HUES48 (cell line): ENCODE measurements at regions not wholly inside any gene's neighbourhood (a gene's known extent, or its start where the extent isn't known, plus 50 kb on each side); places are given as distances from the start of the nearest gene placed in this dataset.
"Not testable (repeated sequence)": the region's sequence is repeated elsewhere in the genome, so short reads cannot be mapped to it uniquely, and the experiment has no call there.

Source experiments
- H3K27ac ChIP-seq: one replicate; pipeline ENCODE4 v1.7.0; 2013; ENCODE audit warnings: low read depth, low read length, inconsistent platforms
- H3K27me3 ChIP-seq: 2 replicates; pipeline ENCODE4 v1.6.1; 2013; ENCODE audit warnings: mild to moderate bottlenecking, low read length; ENCODE audit not compliant: control insufficient read depth, insufficient read depth
- H3K36me3 ChIP-seq: 2 replicates; pipeline ENCODE4 v1.6.1; 2013; ENCODE audit warnings: low read length; ENCODE audit not compliant: control insufficient read depth, insufficient read depth
- H3K4me1 ChIP-seq: 2 replicates; pipeline ENCODE4 v1.6.1; 2013; ENCODE audit warnings: mild to moderate bottlenecking, low read length; ENCODE audit not compliant: control insufficient read depth, insufficient read depth
- H3K4me3 ChIP-seq: 2 replicates; pipeline ENCODE4 v1.5.1; 2013; ENCODE audit warnings: mild to moderate bottlenecking, low read depth, low read length
- H3K9ac ChIP-seq: 2 replicates; pipeline ENCODE4 v1.6.1; 2013; ENCODE audit warnings: mild to moderate bottlenecking, low read depth, low read length, moderate library complexity
- H3K9me3 ChIP-seq: 2 replicates; pipeline ENCODE4 v1.6.1; 2013; ENCODE audit warnings: low read length; ENCODE audit not compliant: control insufficient read depth, insufficient read depth

DNA sequence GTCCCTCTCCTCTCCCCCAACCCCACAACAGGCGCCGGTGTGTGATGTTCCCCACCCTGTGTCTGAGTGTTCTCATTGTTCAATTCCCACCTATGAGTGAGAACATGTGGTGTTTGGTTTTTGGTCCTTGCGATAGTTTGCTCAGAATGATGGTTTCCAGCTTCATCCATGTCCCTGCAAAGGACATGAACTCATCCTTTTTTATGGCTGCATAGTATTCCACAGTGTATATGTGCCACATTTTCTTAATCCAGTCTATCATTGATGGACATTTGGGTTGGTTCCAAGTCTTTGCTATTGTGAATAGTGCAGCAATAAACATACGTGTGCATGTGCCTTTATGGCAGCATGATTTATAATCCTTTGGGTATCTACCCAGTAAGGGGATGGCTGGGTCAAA, 90.5 kb upstream of the CTBP2 start:
- H3K4me1 ChIP-seq, H3K9ac ChIP-seq, H3K36me3 ChIP-seq, H3K4me3 ChIP-seq, H3K9me3 ChIP-seq, H3K27ac ChIP-seq, H3K27me3 ChIP-seq: not testable (repeated sequence)

DNA sequence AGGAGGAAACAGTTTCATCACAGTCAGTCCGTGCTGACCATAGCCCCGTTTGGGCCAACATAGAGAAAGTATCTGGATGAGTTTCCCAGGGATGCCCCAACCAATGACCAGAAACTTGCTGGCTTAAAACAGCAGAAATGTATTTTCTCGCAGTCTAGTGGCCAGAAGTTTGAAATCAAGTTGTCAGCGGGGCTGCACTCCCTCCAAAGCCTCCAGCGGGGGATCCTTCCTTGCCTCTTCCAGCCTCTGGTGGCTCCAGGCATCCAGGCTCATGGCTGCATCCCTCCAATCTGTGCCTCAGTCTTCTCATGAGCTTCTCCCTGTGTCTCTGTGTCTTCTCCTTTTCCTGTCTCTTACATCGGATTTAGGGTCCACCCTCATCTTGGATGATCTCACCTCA, 89.6 kb upstream of the CTBP2 start:
- no peak overlapping the region for H3K9ac ChIP-seq
- H3K36me3 ChIP-seq: no peaks in the 10 kb centered on the region
- H3K9me3 ChIP-seq: no peaks in the 10 kb centered on the region
- H3K27ac ChIP-seq: no peak overlapping the region
- H3K4me1 ChIP-seq: no peaks in the 10 kb centered on the region
- H3K27me3 ChIP-seq: no peaks in the 10 kb centered on the region
- no peak overlapping the region for H3K4me3 ChIP-seq

DNA sequence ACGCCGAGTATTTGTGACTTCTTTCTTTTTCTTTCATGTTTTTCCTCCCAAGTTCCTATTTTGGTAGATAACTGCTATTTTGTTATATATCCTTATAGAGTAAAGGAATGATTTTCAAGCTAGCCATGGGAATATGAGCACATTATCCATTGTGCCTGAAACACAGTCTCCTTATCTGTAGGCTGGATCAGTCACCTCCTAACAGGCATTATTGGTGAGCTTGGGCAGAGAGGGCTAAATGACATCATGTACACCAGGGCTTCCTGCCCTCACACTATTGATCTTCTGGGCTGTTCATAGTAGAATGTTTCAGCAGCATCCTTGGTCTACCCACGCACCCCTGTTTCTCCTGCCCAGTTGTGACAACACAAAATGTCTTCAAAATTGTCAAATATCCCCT, 88.1 kb upstream of the CTBP2 start:
- H3K36me3 ChIP-seq: no peaks in the 10 kb centered on the region
- no peaks in the 10 kb centered on the region for H3K4me1 ChIP-seq
- H3K4me3 ChIP-seq: no peak overlapping the region
- no peaks in the 10 kb centered on the region for H3K9me3 ChIP-seq
- H3K27ac ChIP-seq: no peak overlapping the region
- H3K9ac ChIP-seq: no peak overlapping the region
- no peaks in the 10 kb centered on the region for H3K27me3 ChIP-seq

DNA sequence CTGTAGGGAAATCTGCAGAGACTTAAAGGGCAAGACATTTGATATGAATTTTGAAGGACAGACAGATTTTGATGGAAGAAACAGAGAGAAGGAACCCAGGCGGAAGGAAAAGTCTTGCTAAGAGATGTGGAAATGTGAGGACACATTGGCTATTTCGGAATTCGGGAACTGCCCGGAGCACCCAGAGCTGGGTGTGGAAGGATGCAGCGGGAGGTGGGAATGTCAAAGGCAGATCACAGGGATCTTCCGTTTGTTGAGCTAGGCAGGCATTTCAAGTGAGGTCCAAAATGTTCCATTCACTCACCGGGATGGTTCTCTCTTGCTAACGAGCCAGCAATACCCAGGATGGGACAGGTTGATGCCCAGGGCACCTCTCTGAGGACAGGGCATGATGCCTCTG, 87.2 kb upstream of the CTBP2 start:
- H3K9ac ChIP-seq: no peak overlapping the region
- H3K36me3 ChIP-seq: no peaks in the 10 kb centered on the region
- H3K9me3 ChIP-seq: no peaks in the 10 kb centered on the region
- H3K4me1 ChIP-seq: no peaks in the 10 kb centered on the region
- H3K27me3 ChIP-seq: no peaks in the 10 kb centered on the region
- no peak overlapping the region for H3K27ac ChIP-seq
- no peak overlapping the region for H3K4me3 ChIP-seq

DNA sequence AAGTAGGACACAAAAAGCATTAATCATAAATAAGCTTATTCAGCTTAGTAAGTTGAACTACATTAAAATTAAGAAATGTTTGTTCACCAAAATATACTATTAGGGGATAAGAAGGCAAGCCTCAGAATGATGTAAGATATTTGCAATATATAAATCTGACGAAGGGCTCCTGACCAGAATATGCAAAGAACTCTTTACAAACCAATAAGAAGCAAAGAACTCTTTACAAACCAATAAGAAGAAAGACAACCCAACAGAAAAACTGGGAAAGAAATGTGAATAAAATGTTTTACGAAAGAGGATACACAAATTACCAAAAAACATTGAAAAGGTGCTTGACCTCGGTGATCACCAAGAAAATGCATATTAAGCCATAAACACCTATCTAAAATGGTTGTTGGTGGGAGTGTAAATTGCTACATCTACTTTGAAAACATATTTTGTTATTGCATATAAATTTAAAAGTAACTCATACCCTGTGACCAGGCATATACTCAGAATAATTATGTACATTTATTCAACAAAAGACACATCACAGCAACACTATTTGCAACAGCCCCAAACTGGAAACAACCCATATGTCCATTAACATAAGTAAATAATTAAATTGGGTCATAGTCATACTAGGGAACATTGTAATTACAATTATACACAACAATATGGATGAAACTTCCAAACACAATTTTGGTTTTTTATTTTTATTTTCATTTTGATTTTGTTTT, 83.3 kb upstream of the CTBP2 start:
- Histone ChIP-seq H3K9ac (no peak overlapping the region), H3K4me1 (no peaks in the 10 kb centered on the region), H3K36me3 (no peaks in the 10 kb centered on the region), H3K9me3 (peaks cover 7% of the 10 kb centered on the region; the same call in 1 of the 2 replicates), H3K4me3 (no peak overlapping the region), H3K27me3 (no peaks in the 10 kb centered on the region), H3K27ac (no peak overlapping the region)

DNA sequence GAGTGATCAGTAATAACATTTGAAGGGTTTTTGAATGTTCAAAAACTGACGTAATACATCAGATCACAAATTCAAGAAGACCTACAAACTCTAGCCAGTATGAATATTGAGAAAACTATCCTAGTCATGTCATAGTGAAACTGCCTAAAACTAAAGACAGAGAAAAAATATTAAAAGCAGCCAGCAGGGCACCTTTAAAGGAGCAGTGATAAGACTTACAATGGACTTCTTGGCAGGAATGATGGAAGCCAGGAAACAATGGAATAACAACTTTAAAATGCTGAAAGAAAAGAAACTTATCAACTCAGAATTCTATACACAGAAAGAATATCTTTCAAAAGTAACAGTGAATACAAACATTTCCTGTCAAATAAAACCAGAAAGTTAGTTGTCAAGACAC, 78.3 kb upstream of the CTBP2 start:
- H3K27ac ChIP-seq: no peak overlapping the region
- H3K9me3 ChIP-seq: peaks cover 20% of the 10 kb centered on the region
- no peak overlapping the region for H3K9ac ChIP-seq
- H3K4me3 ChIP-seq: no peak overlapping the region
- peaks cover 3% of the 10 kb centered on the region; the same call in 1 of the 2 replicates for H3K4me1 ChIP-seq
- no peaks in the 10 kb centered on the region for H3K36me3 ChIP-seq
- no peaks in the 10 kb centered on the region for H3K27me3 ChIP-seq

DNA sequence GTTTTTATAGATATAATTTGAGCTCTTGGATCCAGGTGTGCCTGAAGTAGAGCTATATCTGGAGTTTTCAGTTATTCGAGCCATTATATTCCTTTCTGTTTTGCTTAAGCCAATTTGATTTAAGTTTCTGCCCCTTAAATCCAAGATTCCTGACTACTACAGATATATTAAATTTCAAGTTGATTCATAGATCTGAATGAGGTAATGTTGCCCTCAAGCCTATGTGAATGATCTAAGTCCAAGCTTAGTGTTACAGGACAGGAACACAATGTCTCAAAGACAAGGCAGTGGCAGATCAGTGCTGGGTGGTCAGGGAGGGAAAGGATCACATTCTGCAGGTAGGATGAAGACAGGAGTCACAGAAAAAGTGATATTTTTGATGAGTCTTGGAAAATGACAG, 75.7 kb upstream of the CTBP2 start:
- Histone ChIP-seq H3K4me3 (no peak overlapping the region), H3K27me3 (no peaks in the 10 kb centered on the region), H3K27ac (no peak overlapping the region), H3K9ac (no peak overlapping the region), H3K36me3 (no peaks in the 10 kb centered on the region), H3K4me1 (peaks cover 15% of the 10 kb centered on the region; the same call in 1 of the 2 replicates), H3K9me3 (peaks cover 20% of the 10 kb centered on the region)

DNA sequence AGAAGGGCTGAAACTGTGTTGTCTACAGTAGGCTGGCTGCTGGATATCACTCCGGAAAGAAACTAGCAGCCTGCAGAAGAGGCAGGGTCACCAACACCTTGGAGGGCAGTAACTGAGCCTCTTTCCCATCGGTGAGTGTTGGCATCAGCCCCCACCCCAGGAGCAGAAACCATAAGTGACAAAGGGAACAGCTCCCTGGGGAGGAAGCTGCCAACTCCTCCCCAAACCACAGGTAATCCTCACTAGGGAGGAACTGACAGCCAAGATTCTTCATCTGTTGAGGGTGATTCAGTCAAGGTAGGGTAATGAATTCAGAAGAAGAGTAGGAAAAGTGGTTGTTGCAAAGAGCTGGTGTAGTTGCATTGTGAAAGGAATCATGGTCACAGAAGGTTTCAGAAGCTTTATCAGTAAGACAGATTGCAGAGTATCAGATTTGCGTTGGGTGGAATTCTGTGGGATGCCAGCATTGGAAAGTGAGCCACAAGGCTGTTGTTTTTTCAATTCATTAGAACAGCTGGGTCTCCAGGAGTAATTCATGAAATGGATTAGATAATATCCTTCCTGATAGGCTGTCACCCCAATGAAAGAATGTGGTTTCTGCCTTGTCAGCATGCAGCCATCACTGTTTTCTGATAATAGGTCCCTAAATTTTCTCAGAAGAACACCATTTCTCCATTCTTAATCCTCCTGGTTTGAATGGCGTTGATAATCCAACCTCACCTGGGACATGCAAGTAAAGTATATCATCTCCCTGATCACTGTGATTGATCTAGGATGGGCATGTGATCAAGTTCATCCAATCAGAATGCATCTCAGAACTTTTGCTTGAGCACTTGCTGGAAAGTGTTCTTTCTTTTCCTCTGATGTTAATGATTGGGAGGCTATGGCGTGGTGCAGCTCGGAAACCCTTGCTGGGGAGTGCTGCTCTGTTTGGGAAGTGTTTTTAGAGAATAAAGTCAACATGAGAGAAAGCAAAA, 75.0 kb upstream of the CTBP2 start:
- Histone ChIP-seq H3K27ac (no peak overlapping the region), H3K4me1 (peaks cover 15% of the 10 kb centered on the region; the same call in 1 of the 2 replicates), H3K27me3 (no peaks in the 10 kb centered on the region), H3K9ac (no peak overlapping the region), H3K4me3 (no peak overlapping the region), H3K9me3 (peaks cover 20% of the 10 kb centered on the region), H3K36me3 (no peaks in the 10 kb centered on the region)

DNA sequence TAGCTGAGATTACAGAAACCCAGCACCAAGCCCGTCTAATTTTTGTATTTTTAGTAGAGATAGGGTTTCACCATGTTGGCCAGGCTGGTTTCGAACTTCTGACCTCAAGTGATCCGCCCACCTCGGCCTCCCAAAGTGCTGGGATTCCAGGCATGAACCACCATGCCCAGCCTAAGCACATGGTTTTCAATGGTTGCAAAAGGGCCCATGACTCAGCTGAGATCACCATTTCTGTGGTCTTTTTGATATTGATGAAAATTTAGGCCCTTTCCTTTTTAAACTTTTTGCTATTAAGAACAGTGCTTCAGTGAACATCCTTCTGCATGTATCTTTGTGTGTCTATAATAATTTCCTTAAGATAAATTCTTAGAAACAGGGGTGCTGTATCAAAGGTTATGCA, 74.2 kb upstream of the CTBP2 start:
- H3K9ac ChIP-seq, H3K4me3 ChIP-seq, H3K27ac ChIP-seq, H3K27me3 ChIP-seq, H3K36me3 ChIP-seq: not testable (repeated sequence)
- H3K9me3 ChIP-seq: peaks cover 16% of the 10 kb centered on the region
- H3K4me1 ChIP-seq: peaks cover 16% of the 10 kb centered on the region

DNA sequence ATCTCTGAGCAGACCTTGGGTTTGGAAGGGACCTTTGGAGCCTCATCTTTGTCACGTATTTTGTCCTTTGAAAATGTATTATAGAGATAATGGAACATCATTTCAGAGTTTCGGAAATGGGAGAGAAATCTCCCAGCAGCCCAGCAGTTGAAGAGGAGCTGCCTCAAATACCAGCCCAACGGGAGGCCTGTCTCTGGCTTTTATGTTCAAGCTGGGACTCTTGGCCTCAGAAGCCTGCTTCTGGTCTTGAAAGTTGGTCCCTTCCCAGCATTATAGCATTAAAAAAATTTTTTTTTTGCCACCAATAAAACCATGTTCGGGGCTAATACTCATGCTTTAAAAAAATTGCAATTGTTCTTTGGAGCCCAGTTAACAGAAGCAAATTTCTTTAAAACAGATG, 73.4 kb upstream of the CTBP2 start:
- no peaks in the 10 kb centered on the region for H3K36me3 ChIP-seq
- H3K9ac ChIP-seq: no peak overlapping the region
- H3K27me3 ChIP-seq: no peaks in the 10 kb centered on the region
- peaks cover 22% of the 10 kb centered on the region for H3K4me1 ChIP-seq
- no peak overlapping the region for H3K4me3 ChIP-seq
- H3K27ac ChIP-seq: no peak overlapping the region
- H3K9me3 ChIP-seq: peaks cover 12% of the 10 kb centered on the region

DNA sequence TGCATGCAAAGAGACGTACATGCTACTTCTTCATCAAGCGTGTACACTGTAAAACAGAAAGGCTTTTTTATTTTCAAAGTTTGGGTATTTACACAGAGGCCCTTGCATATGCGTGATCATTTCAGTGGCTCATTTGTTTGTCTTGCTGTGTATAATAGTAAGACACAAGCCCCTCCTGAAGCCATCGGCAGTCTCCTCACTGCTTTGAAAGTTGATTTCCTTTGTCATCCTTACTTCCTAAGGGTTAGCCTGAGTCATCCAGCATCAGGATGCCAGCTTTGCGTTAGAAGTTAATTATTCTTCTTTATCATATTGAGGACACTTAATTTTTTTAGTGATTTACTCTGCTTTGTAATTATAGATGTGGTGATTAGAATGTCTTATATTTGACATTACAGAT, 72.5 kb upstream of the CTBP2 start:
- no peak overlapping the region for H3K27ac ChIP-seq
- H3K4me1 ChIP-seq: peaks cover 22% of the 10 kb centered on the region
- no peaks in the 10 kb centered on the region for H3K36me3 ChIP-seq
- H3K4me3 ChIP-seq: no peak overlapping the region
- H3K9me3 ChIP-seq: peaks cover 4% of the 10 kb centered on the region; the same call in 1 of the 2 replicates
- no peaks in the 10 kb centered on the region for H3K27me3 ChIP-seq
- no peak overlapping the region for H3K9ac ChIP-seq
